NB4 (cell line): ENCODE measurements at regions not wholly inside any gene's neighbourhood (a gene's known extent, or its start where the extent isn't known, plus 50 kb on each side); places are given as distances from the start of the nearest gene placed in this dataset.

ENCODE experiments used
- CTCF ChIP-seq: IDR thresholded peaks from one replicate; pipeline ENCODE4 v1.5.1; 2012; ENCODE audit warnings: low read depth, low read length
- MAX ChIP-seq: IDR thresholded peaks from 2 replicates; pipeline ENCODE4 v1.6.1; 2011; ENCODE audit warnings: low read depth, low read length
- MYC ChIP-seq: IDR thresholded peaks from 2 replicates; pipeline ENCODE4 v1.6.1; 2011; ENCODE audit warnings: low read depth, low read length
- POLR2A ChIP-seq: IDR thresholded peaks from 2 replicates; pipeline ENCODE4 v1.6.1; 2011; ENCODE audit warnings: mild to moderate bottlenecking; ENCODE audit not compliant: insufficient read length; ENCODE audit errors: extremely low read depth

- TF ChIP-seq CTCF (no peak), POLR2A (no peak), MYC (no peak), MAX (no peak)
Observed at GRCh38 chr14:76954394-76955190, 73.9 kb downstream of the IRF2BPL start.
